ENCODE measurements at regions not wholly inside any gene's neighbourhood (a gene's known extent, or its start where the extent isn't known, plus 50 kb on each side); places are given as distances from the start of the nearest gene placed in this dataset.
A peak's percentile ranks its signal among the peaks of the same experiment; 100 is the strongest.

DNA sequence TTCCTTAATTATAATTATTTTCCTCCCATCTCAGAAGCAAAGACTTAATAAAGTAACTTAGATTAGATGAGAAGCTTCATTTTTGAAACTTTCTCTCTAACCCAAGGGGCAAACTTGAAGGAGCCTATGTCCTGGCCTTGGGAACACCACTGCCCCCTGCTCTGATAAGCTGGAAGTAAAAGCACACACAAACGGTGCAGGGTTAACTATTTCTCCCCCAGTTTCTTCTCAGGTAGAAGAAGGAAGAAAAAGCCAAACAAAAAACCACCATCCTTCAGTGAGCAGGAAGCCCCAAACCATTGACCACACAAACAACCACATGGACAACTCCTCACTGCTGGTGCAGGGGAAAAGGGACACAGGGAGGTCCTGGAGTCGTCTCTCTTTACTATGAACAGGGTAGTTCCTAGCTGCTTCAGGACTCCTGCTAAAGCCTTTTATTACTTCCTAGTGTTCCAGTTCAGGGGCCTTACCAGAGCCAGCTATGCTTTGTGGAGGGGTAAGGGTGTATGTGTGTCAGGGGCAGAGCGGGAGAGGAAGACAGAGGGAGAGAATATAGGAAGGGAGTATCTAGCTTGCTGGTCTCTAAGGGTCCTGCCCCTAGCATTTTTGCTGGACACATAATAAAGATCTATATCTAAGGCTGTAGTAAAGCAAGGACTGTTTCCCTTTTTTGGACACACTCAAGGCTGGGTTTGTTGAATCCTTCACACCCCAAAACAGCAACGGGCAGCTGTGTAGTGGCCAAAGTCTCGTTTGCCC is 94.0 kb upstream of the UMPS start:
- TF ChIP-seq, protein P1, sequence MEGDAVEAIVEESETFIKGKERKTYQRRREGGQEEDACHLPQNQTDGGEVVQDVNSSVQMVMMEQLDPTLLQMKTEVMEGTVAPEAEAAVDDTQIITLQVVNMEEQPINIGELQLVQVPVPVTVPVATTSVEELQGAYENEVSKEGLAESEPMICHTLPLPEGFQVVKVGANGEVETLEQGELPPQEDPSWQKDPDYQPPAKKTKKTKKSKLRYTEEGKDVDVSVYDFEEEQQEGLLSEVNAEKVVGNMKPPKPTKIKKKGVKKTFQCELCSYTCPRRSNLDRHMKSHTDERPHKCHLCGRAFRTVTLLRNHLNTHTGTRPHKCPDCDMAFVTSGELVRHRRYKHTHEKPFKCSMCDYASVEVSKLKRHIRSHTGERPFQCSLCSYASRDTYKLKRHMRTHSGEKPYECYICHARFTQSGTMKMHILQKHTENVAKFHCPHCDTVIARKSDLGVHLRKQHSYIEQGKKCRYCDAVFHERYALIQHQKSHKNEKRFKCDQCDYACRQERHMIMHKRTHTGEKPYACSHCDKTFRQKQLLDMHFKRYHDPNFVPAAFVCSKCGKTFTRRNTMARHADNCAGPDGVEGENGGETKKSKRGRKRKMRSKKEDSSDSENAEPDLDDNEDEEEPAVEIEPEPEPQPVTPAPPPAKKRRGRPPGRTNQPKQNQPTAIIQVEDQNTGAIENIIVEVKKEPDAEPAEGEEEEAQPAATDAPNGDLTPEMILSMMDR (IDR thresholded peaks at IDR 0.05; ENCODE audit: insufficient read depth in 1 of 2, low read depth in 1 of 2, low read length in 1 of 2, severe bottlenecking in 1 of 2, unreplicated experiment in 1 of 2): peak in 1 of 2 experiments; percentile 13
- Histone ChIP-seq H3K36me3 (ENCODE audit: control insufficient read depth, insufficient read depth, low read length) (0 out of 2 replicates have a peak, but pooled peaks cover 4% of the 10 kb centered on the region), H3K27me3 (replicated peaks; ENCODE audit: control insufficient read depth, insufficient read depth, low read length) (no peaks in the 10 kb centered on the region), H3K9me3 (no peaks in the 10 kb centered on the region), H3K4me3 (ENCODE audit: low read depth, low read length) (no peak overlapping the region), H3K4me1 (peaks cover 94% of the 10 kb centered on the region)
- no TSS peak for BruUV-seq (replicated peaks)
- intact Hi-C loops (cut with micrococcal nuclease; ENCODE audit: unreplicated experiment): loop anchor here (1.0 to 2.0 kb wide), 2 partner anchors 15 to 49 kb away; no protein-coding TSS in a partner anchor
- Mint-ChIP-seq H3K4me3 (ENCODE audit: unreplicated experiment) (peak overlapping the region; percentile 45), H3K27me3 (ENCODE audit: insufficient read depth, unreplicated experiment) (no peaks in the 10 kb centered on the region), H3K36me3 (ENCODE audit: insufficient read depth, unreplicated experiment) (peaks cover 50% of the 10 kb centered on the region), H3K4me1 (ENCODE audit: low read depth, unreplicated experiment) (peaks cover 67% of the 10 kb centered on the region), H3K27ac (ENCODE audit: unreplicated experiment) (peak overlapping the region; percentile 76), H3K9me3 (ENCODE audit: unreplicated experiment) (no peaks in the 10 kb centered on the region)
- ChIA-PET POLR2A (interaction anchor here (0.7 to 0.8 kb wide), 2 partner anchors 16 to 50 kb away, joined by 3 read pairs; no protein-coding TSS in a partner anchor), CTCF (interaction anchor here (0.5 to 1.3 kb wide), 4 partner anchors 9 to 603 kb away, joined by 3 to 5 read pairs (median 4); partner anchors contain the start of gene KALRN)
- DNase-seq: no peak

DNA sequence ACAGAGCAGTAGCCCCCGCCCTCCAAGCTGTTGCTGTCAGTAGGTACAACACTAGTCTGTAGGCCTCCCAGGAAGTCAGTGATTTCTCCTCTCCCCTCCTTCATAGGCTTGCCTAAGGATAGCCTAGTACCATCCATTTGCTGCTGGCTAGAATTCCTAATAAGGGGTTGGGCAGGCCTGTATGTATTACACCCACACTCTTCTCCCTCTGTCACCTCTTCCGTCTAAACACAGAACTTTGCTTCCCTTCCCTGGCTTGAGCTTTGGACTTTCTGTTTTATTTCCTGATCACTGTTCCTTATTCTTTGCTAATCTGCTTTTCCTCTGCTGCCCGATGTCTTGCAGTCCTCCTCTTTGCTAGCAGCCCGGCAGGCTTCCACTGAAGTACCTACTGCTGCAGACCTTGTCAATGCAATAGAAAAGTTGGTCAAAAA is 93.4 kb upstream of the UMPS start:
- ChIA-PET POLR2A (interaction anchor here (0.8 to 0.9 kb wide), 2 partner anchors 10 to 17 kb away, joined by 3 read pairs; no protein-coding TSS in a partner anchor), CTCF (interaction anchor here (0.5 to 1.3 kb wide), 3 partner anchors 52 to 604 kb away, joined by 3 to 4 read pairs (median 4); partner anchors contain the start of gene KALRN)
- Mint-ChIP-seq H3K4me1 (ENCODE audit: low read depth, unreplicated experiment) (peaks cover 61% of the 10 kb centered on the region), H3K9me3 (ENCODE audit: unreplicated experiment) (no peaks in the 10 kb centered on the region), H3K27me3 (ENCODE audit: insufficient read depth, unreplicated experiment) (no peaks in the 10 kb centered on the region), H3K36me3 (ENCODE audit: insufficient read depth, unreplicated experiment) (peaks cover 45% of the 10 kb centered on the region), H3K27ac (ENCODE audit: unreplicated experiment) (peak overlapping the region; percentile 76), H3K4me3 (ENCODE audit: unreplicated experiment) (peak overlapping the region; percentile 19)
- H3K36me3 ChIP-seq (ENCODE audit: control insufficient read depth, insufficient read depth, low read length): 0 out of 2 replicates have a peak, but pooled peaks cover 4% of the 10 kb centered on the region
- intact Hi-C loops (cut with micrococcal nuclease; ENCODE audit: unreplicated experiment): loop anchor here (1.0 to 2.0 kb wide), 2 partner anchors 16 to 50 kb away; no protein-coding TSS in a partner anchor
- H3K9me3 ChIP-seq: no peaks in the 10 kb centered on the region
- TF ChIP-seq, protein P1 (IDR thresholded peaks at IDR 0.05; ENCODE audit: insufficient read depth in 1 of 2, low read depth in 1 of 2, low read length in 1 of 2, severe bottlenecking in 1 of 2, unreplicated experiment in 1 of 2): no peak
- no TSS peak for BruUV-seq (replicated peaks)
- no peaks in the 10 kb centered on the region for H3K27me3 ChIP-seq (replicated peaks; ENCODE audit: control insufficient read depth, insufficient read depth, low read length)
- DNase-seq: peak; percentile 50 to 68
- peaks cover 96% of the 10 kb centered on the region for H3K4me1 ChIP-seq
- H3K4me3 ChIP-seq (ENCODE audit: low read depth, low read length): no peak overlapping the region
